GM18870 (cell line): ENCODE measurements at regions not wholly inside any gene's neighbourhood (a gene's known extent, or its start where the extent isn't known, plus 50 kb on each side); places are given as distances from the start of the nearest gene placed in this dataset.
"Not testable (repeated sequence)": the region's sequence is repeated elsewhere in the genome, so short reads cannot be mapped to it uniquely, and the experiment has no call there.

Source experiments
- ATAC-seq: cut with Tn5 transposase; IDR thresholded peaks from one replicate; pipeline ENCODE4 v1.9.1; 2021; ENCODE audit warnings: moderate library complexity; ENCODE audit not compliant: unreplicated experiment

GRCh38 chr7:19537942-19538401 is 170.9 kb downstream of the POLR1F start:
- ATAC-seq, result no peak

GRCh38 chr7:19533266-19533665 is 175.6 kb downstream of the POLR1F start:
- ATAC-seq, result no peak

GRCh38 chr7:19530852-19531251 is 178.0 kb downstream of the POLR1F start:
- ATAC-seq, result no peak

- ATAC-seq, result no peak
Observed at GRCh38 chr7:19530261-19530660, 178.6 kb downstream of the POLR1F start.

- ATAC-seq, result no peak
Observed at GRCh38 chr7:19526639-19527038, 182.2 kb downstream of the POLR1F start.

GRCh38 chr7:19522486-19522885 is 186.4 kb downstream of the POLR1F start:
- no peak for ATAC-seq

GRCh38 chr7:19520392-19520791 is 188.4 kb downstream of the POLR1F start:
- no peak for ATAC-seq

GRCh38 chr7:19519443-19520021 is 189.3 kb downstream of the POLR1F start:
- ATAC-seq, result no peak

GRCh38 chr7:19517546-19517945 is 191.3 kb downstream of the POLR1F start:
- ATAC-seq, result not testable (repeated sequence)

GRCh38 chr7:19508821-19509220 is 200.0 kb downstream of the POLR1F start:
- no peak for ATAC-seq

GRCh38 chr7:19508124-19508523 is 200.7 kb downstream of the POLR1F start:
- no peak for ATAC-seq

GRCh38 chr7:19491821-19492452 is 216.9 kb downstream of the POLR1F start:
- ATAC-seq, result peak; percentile 53

GRCh38 chr7:19491371-19491770 is 217.5 kb downstream of the POLR1F start:
- no peak for ATAC-seq

- ATAC-seq, result no peak
Observed at GRCh38 chr7:19489162-19489820, 219.5 kb downstream of the POLR1F start.

- no peak for ATAC-seq
Observed at GRCh38 chr7:19488056-19488455, 220.8 kb downstream of the POLR1F start.

GRCh38 chr7:19482628-19483027 is 226.2 kb downstream of the POLR1F start:
- no peak for ATAC-seq

- ATAC-seq, result no peak
Observed at GRCh38 chr7:19480383-19480782, 228.5 kb downstream of the POLR1F start.

- no peak for ATAC-seq
Observed at GRCh38 chr7:19470031-19470430, 238.8 kb downstream of the POLR1F start.

GRCh38 chr7:19465861-19466260 is 243.0 kb downstream of the POLR1F start:
- ATAC-seq, result no peak

GRCh38 chr7:19464751-19465150 is 244.1 kb downstream of the POLR1F start:
- ATAC-seq, result no peak

- ATAC-seq, result no peak
Observed at GRCh38 chr7:19464241-19464640, 244.6 kb downstream of the POLR1F start.

- no peak for ATAC-seq
Observed at GRCh38 chr7:19463581-19463980, 245.3 kb downstream of the POLR1F start.
